ENCODE measurements at regions not wholly inside any gene's neighbourhood (a gene's known extent, or its start where the extent isn't known, plus 50 kb on each side); places are given as distances from the start of the nearest gene placed in this dataset.
A peak's percentile ranks its signal among the peaks of the same experiment; 100 is the strongest.

DNA sequence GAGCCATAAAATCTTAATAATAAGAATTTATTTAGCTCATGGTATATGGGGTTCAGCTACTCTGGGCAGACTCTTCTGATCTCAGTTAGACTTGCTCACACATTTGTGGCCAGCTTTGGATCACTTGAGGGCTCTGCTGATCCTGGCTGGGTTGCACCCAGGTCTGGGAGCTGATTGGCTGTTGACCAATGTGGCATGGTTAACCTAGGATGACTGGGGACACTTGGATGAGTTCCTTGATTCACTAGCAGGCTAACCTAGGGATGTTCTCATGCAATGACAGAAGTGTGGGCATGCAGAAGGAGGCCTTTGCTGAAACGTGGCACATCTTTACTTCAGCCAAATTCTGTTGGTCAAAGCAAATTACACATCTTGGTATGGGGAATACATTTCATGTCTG is 569.5 kb downstream of the UTRN start:
- no peak for DNase-seq

DNA sequence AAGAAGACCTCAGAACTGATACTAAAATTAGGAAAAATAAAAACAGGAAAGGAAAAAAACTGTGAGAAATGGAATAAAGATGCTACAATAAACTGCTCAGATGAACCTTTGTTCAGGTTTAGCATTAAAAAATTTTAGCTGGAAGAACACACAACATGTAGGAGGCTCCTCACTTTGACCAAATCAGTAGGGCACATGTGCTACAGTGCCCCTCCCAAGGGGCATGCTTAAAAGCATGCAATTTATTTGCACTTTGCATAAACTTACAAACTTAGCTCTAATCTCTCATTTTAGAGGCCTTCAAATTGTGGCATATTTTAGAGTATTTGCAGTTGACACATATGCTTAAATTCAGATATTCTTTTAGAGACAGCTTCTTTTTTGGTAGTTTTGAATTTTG is 570.2 kb downstream of the UTRN start:
- DNase-seq: no peak

DNA sequence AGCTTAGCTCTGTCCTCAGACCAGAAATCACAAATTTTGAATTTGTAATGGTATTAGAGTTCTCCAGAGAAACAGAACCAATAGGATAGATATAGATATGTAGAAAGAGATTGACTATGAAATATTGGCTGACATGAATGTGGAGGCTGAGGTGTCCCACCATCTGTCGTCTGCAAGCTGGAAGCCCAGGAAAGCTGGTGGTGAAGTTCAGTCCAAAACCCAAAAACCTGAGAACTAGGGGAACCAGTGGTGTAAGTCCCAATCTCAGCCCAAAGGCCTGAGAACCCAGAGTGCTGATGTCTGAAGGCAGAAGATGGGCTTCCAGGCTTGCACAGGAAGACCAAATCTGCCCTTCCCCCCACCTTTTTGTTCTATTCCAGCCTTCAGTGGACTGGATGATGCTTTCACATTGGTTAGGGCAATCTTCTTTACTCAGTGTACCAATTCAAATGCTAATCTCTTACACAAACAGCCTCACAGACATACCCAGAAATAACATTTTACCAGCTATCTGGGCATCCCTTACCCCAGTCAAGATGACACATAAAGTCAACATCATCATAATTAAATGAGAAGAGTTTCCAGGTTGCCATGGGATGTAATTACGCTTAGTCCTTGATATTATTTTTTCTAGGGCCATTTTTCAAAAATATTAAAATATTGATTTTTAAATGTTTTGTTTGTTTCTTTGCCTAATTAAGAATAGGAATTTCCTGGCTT is 570.8 kb downstream of the UTRN start:
- DNase-seq: no peak

DNA sequence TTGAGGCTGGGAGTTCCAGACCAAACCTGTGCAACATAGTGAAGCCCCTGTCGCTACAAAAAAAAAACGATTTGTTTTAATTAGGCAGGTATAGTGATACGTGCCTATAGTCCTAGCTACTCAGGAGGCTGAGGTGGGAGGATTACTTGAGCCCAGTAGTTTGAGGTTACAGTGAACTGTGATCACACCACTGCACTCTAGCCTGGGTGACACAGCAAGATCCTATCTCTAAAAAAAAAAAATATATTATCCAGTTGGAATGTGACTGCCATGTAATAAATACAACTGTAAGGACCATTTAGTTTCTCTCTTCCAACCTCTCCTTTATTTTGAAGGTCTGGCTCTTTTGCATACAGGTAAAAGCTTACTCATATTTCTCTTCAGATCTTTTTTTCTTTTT is 571.5 kb downstream of the UTRN start:
- DNase-seq: no peak

DNA sequence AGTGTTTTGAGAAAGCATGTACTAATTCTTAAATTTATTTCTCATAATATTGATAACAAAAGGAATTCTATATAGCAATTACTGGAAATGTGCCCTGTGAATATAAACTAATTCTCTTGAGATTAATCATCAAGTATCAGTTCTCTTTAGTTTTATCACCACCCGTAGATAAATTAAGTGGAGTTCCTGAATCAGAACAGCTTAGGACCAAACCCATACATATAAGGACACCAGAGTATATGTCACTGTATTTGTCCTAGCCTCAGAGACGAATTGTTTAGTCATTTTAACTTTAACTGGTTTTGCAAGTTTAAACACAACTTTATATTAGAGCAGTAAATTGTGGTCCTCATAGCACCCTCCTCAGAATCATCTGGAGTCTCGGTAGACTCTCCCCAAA is 572.0 kb downstream of the UTRN start:
- DNase-seq: no peak

DNA sequence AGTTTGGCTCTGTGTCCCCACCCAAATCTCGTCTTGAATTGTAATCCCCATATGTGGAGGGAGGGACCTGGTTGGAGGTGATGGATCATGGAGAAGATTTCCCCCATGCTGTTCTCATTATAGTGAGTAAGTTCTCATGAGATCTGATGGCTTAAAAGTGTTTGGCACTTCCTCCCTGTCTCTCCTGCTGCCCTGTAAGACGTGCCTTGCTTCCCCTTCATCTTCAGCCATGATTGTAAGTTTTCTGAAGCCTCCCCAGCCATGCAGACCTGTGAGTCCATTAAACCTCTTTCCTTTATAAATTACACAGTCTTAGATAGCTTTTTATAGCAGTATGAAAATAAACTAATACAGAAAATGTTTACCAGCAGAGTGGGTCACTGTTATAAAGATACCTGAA is 577.6 kb downstream of the UTRN start:
- DNase-seq: no peak

DNA sequence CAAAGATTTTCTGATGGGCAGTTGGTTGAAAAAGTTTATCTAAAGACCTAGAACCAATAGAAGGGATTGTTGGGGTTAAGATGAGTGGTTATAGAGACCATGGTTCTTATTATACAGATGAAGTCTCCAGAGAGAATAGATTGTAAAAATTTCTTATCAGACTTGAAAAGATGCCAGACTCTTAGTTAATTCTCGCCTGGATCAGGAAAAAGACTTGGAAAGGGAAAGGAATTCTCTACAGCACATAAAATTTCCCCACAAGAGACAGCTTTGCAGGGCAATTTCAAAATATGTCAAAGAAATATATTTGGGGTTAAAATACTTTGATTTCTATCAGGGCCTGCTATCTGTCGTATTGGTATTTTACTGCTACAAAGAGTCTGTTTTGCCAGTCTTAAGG is 582.6 kb downstream of the UTRN start:
- no peak for DNase-seq

DNA sequence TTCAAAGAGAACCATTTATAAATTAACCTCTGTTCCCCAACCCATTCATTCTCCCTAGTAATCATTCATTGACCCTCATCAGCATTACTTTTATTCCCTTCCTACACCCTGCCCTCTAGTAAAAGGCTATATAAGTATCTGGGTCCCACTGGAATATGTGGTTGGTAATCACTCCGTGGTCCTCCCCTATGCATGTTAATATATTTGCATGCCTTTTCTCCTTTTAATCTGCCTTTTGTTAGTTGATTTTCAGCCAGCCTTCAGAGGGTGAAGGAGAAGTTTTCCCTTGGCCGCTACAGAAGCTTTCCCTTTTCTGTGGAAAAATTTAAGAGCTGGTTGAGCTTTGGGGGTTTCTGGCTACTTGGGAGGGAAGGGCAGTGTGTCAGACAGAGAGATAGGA is 585.6 kb downstream of the UTRN start:
- DNase-seq: no peak

DNA sequence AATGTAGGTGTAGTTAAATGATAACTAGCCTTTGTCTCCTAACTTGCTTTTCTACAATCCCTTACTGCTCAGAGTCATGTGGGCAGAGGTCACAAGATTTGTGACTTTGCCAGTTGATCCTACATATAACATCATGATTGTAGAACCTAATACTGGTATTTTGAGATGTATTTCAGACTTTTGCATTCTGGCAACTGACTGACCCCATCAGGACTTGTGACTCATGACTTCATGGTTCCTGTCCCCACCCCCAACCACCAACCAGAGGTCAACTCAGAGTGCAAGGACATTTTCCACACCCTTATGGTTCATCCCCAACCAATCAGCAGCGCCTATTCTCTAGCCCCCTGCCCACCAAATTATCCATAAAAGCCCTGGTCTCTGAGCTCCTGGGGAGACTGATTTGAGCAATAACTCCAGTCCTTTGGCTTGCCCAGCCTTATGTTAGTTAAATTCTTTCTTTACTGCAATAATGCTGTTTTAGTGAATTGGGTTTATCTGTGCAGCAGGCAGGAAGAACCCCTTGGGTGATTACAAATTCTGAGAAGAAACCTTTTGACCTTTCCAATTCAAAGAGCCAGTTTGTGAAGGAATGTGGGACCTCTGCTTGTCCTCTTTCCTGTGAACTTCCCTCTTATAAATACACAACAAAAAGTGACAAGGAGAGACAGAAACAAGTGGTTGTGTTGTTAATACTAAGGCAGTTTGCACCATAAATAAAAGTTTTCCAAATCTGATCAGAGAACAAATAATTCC is 588.7 kb downstream of the UTRN start:
- DNase-seq: no peak

DNA sequence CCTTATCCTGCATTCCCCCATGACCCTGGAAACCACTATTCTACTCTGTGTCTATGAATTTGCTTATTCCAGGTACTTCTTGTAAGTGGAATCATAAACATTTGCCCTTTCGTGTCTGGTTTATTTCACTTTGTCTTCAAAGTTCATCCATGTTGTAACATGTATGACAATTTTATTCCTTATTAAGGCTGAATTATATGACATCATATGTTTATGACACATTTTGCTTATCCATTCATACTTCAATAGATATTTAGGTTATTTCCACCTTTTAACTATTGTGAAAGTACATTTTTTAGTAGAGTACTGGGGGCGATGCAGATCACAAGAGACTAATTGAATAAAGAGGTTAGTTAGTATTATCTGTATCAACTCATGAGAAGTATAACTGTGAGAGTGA is 591.6 kb downstream of the UTRN start:
- DNase-seq: no peak

DNA sequence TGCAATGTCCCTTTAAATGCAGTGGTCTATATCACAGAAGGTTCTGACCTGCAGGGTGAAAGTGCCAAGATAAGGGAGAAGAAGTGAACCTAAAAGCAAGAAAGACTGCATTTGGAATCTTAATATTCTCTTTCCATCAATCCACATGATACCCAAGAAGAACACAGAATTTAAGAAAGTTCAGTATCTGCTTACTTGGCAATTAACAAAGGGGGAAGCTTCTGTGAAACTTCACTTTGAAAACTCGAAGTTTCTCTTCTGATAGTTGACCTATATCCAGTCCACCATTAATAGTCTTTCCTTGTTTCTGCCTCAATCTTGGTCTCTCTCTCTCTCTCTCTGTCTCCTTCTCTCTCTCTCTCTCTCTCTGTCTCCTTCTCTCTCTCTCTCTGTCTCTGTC is 592.0 kb downstream of the UTRN start:
- DNase-seq: no peak

DNA sequence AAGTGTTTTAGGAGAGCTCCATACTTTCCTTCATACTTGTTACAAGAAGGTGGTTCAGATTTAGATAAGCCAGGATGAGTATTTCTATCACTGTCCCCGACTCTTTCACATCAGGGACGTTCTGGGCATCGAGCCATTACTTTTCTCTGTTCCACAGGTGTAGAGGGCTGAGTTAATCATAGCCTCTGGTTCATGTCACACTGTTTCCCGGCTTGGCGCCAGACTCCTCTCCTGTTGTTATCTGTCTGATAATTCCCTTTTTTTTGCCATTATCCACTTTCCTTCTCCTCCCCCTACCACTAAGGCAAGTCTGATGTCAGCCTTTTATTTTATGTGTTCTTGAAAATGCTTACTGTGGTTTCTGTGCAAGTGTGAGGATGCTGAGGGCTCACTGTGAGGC is 593.4 kb downstream of the UTRN start:
- DNase-seq: no peak

DNA sequence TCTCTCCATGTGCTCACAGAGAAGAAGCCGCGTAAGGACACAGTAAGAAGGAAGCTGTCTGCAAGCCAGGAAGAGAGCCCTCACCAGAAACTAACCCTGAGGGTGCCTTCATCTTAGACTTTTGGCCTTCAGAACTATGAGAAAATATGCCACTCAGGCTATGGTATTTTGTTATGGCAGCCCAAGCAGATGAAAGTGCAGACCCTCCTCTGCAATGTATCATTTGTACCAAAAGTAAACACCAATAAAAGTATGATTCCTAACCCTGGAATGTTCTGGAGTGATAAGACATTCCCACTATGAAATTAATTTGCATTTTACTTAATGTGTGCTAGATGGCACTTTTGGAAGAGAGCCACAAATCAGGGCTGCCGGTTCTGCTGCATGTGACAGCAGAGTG is 594.3 kb downstream of the UTRN start:
- no peak for DNase-seq

DNA sequence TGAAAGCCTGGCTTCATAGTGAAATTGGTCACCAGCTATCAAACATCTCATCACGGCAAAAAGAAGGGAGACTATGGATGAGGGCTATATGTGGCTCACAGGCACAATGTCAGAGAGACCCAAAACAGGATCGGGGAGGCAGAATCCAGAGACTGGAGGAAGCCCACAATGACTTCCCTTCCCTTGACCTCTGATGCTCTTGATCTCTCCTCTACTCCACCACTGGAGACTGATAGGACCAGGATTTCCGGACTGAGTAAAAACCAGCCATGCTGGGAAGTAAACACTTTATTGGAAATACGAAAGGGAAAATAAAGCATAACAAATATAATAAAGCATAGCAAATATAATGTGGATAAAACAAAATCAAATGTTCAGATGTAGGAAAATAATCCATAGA is 597.3 kb downstream of the UTRN start:
- no peak for DNase-seq

DNA sequence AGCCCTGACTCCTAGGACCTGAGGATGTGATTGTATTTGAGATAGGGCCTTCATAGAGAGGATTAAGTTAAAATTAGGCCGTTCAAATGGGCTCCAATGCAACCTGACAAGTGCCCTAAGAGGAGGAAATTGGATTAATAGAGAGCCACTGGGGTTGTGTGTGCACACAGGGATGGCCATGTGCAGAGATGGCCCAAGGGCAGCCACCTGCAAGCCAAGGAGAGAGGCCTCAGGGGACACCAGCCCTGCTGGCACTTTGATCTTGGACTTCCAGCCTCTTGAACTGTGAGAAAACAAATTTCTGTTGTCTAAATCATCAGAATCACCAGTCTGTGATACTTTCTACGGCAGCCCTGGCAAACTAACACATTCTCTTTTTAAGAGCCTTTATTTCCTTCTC is 598.8 kb downstream of the UTRN start:
- peak in 1 of 2 experiments; percentile 5 for DNase-seq

DNA sequence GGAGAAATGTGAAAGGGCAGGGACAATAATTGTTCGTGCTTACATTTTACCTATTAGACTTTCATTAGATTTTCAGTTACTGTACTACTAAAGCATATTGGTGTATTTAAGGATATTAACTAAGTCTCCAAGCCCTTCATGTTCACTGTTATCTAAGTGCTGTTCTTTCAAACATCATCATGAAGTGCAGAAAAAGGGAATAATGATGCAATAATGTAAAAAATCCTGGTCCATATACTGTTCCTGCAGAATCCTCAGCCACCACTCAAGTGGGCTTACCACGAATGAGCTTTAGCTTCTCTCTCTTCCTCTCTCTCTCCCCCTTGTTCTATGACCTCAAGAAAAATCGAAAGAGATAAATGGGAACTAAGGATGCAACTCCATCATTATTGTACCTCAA is 600.7 kb downstream of the UTRN start:
- no peak for DNase-seq

DNA sequence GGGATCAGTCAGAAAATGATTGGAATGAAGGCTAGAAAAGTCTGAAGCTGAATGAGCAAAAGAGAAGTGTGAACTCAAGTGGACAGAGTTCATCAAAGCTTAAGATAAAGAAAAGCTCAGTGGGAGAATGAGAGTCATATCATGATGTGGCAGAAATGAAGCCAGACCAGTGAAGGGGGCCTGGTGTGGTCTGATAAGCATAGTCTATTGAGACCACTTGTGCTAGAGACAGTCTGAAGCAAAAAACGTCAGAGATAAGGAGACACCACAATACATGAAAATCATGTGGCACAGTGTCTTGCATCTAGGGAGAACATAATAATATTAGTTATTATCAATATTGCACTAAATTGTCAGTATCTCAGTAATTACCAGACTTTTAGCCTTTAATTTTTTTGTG is 601.5 kb downstream of the UTRN start:
- peak; percentile 32 to 37 for DNase-seq

DNA sequence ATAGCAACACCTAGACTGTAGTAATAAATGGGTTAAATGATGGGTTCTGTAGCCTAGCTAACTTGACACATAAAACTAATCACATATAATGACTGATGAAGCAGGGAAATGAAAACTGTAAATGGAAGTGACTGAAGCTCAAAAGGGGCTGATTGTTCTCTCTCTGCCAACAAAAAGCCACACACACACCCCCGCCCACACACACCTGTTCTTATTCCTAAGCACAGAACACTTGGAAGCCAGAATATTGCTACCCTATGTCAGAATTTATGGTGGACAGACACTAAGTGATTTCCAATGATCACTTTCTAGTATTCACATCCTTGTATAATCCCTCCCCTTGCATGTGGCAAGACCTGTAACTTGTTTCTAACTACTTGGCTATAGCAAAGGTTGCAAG is 603.5 kb downstream of the UTRN start:
- peak in 1 of 2 experiments; percentile 34 for DNase-seq

DNA sequence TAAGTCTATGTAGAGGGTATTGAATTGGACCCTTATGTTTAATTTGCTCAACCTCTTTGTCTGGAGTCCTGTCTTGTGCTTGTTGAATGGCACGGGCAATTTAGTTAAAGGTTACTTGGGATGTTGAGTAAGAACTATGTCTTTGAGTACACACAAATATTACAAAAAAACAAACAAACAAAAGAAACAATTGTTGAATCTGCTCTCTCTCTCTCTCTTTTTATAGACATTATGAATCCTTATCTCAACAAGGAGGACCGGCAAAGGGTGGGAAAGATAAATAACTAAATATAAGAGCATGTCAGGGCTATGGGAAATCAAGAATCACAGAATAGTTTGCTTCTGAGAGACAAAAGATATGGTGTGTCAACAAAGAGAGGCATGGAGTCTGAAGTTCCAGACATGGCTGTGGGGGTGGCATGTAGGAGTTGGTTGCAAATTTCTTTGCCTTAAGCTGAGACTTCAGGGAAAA is 608.6 kb downstream of the UTRN start:
- DNase-seq: no peak

DNA sequence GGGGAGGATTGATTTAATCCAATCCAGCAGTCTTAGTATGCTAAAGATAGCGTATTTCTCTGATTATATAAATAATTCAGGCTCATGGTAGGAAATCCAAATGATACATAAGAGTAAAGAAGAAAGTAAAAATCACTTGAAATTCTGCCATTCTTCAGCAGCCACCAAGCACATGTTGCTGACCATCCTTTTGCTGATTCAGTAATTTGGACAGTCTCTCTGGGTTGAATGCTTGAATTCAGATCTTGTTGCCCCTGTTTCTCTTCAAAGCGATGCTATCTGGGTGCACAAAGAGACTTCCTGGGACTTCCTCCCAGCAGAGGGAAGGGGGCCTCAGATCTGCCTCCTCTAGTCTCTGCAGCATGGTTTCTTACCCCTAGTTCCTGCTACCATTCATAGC is 609.1 kb downstream of the UTRN start:
- DNase-seq: no peak

DNA sequence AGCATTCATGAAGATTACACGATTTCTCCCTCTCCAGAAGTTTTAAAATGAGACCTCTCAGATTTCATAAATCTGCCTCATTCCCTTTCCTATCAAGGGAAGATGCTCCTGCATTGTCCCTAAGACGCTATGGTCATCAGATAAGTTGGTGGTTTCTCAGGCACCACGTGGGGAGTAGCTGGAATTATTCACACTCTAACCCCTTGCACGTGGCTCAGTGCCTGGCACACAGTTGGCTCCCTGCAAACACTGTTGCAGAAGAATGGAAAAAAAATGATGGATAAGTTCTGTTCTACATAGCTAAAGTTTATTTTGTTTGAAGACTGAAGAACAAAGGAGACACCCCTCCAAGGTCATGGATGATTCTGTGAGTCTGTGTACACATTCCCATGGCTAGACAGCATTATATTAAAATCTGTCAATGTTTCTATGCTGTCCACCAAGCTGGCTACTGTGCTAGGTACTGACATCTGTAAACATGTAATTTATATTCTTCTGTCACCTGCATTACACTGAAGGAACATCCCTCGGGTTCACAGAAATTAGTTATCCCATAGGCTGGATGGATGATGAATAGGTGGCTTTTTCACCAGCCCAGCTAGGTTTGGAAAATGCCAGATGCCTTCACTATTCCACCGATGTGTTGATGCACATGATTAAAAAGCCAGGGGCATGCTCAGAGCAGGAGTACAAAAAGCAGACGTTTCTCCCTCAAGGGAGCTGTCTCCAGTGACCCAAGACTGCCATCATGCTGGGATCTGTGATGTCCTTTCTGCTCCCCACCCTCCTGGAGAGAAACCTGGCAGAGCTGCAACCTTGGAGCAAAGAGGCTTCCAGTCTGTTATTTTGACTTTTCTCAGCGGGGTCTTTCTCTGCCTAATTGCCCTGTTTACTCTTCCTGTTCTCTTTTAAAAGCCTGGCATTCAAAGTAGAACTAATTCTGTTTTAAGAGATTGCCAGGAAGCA is 610.5 kb downstream of the UTRN start:
- DNase-seq: peak in 1 of 2 experiments; percentile 13

DNA sequence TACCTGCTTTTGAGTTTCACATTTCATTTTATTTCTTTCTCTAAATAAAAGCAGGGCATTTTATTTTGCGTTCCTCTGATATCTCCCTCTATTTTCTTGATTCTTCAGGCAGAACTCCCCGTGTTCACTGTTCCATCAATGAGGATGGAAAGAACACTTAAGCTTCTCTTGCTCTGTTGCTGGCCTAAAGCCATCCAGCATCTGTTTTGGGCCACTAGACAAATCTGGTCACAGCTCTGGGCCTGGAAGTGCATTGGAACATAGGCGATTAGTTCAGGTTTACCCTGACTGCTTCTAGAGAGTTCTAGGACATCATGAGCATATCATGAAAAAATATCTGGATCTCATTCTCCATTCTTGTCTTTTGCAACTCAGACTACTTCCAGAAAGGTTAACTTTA is 611.2 kb downstream of the UTRN start:
- peak in 1 of 2 experiments; percentile 49 for DNase-seq

DNA sequence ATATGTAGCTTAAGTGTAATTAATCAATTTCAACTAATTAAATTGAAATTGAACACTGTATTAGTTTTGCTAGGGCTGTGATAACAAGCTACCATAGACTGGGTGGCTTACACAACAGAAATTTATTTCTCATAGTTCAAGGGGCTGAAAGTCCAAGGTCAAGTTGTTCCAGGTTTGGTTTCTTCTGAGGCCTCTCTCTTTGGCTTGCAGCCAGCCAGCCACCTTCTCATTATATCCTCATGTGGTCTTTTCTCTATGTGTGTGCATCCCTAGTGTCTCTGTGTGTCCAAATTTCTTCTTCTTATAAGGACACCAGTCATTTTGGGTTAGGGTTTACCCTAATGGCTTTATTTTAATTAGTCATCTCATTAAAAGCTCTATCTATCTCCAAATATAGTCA is 611.7 kb downstream of the UTRN start:
- DNase-seq: no peak
